ENCODE measurements at regions not wholly inside any gene's neighbourhood (a gene's known extent, or its start where the extent isn't known, plus 50 kb on each side); places are given as distances from the start of the nearest gene placed in this dataset.
"Not testable (repeated sequence)": the region's sequence is repeated elsewhere in the genome, so short reads cannot be mapped to it uniquely, and the experiment has no call there.

DNA sequence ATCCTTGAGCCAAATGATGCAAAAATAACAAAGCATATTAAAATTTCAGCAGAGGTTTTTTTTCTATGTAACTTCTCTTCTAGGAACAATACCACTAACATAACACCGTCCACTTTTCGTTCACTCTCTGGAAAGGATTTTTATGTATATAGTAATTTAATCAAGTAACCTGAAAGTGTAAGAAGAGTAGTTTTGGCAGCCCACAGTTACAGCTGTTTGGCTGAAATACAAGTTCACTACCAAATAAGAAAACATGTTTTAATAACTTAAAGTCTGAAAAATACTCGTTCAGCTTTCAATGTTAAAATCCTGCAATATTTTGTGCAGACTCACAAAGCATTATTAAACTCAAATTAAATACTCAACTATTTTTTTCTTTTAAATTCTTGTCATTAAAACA, 896.8 kb upstream of the ADGRL4 start:
- DNase-seq (ENCODE audit: low spot score) = no peak
- no peak for TF ChIP-seq CTCF (IDR thresholded peaks at IDR 0.05; ENCODE audit: extremely low read depth, insufficient read depth, missing control alignments)
- in situ Hi-C loops (cut with MboI; ENCODE audit: low pct_unique_long_range_greater_than_20kb, low sequenced_read_pairs, unreplicated experiment) = no loop called here

GRCh38 chr1:79902418-79902817, 895.9 kb upstream of the ADGRL4 start:
- no peak for TF ChIP-seq CTCF (IDR thresholded peaks at IDR 0.05; ENCODE audit: extremely low read depth, insufficient read depth, missing control alignments)
- no peak for DNase-seq (ENCODE audit: low spot score)
- in situ Hi-C loops (cut with MboI; ENCODE audit: low pct_unique_long_range_greater_than_20kb, low sequenced_read_pairs, unreplicated experiment) = no loop called here

- no peak for DNase-seq (ENCODE audit: low spot score)
- in situ Hi-C loops (cut with MboI; ENCODE audit: low pct_unique_long_range_greater_than_20kb, low sequenced_read_pairs, unreplicated experiment) = no loop called here
- no peak for TF ChIP-seq CTCF (IDR thresholded peaks at IDR 0.05; ENCODE audit: extremely low read depth, insufficient read depth, missing control alignments)
These were observed 893.4 kb upstream of the ADGRL4 start for GRCh38 chr1:79899914-79900313.

GRCh38 chr1:79896140-79896539, 889.6 kb upstream of the ADGRL4 start:
- no peak for DNase-seq (ENCODE audit: low spot score)

DNA sequence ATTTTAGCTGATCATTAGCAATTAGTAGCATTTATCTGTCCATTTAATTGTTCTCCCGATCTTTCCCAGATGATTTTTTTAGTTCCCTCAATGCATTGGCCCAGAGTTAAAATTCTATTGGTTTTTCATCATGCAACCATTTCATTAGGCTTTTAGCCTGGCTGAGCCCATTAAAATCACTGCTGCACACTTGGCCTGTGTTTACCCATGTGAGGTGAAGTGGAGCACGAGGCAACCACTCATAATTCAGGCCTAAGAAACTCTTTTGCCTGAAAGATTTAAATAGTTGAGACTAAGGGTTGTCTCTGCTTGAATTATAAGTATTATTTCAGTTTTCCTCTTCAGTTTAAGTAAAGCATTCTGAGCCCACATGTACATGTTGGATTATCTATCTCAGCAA, 889.0 kb upstream of the ADGRL4 start:
- in situ Hi-C loops (cut with MboI; ENCODE audit: low pct_unique_long_range_greater_than_20kb, low sequenced_read_pairs, unreplicated experiment) = no loop called here
- DNase-seq (ENCODE audit: low spot score) = no peak
- no peak for TF ChIP-seq CTCF (IDR thresholded peaks at IDR 0.05; ENCODE audit: extremely low read depth, insufficient read depth, missing control alignments)

More at GRCh38 chr1:79896140-79896539, 889.6 kb upstream of the ADGRL4 start:
- no peak for TF ChIP-seq CTCF (IDR thresholded peaks at IDR 0.05; ENCODE audit: extremely low read depth, insufficient read depth, missing control alignments)
- in situ Hi-C loops (cut with MboI; ENCODE audit: low pct_unique_long_range_greater_than_20kb, low sequenced_read_pairs, unreplicated experiment) = no loop called here

- DNase-seq (ENCODE audit: low spot score); in situ Hi-C loops (cut with MboI; ENCODE audit: low pct_unique_long_range_greater_than_20kb, low sequenced_read_pairs, unreplicated experiment): not testable (repeated sequence)
These were observed 887.6 kb upstream of the ADGRL4 start for GRCh38 chr1:79894129-79894528.

DNA sequence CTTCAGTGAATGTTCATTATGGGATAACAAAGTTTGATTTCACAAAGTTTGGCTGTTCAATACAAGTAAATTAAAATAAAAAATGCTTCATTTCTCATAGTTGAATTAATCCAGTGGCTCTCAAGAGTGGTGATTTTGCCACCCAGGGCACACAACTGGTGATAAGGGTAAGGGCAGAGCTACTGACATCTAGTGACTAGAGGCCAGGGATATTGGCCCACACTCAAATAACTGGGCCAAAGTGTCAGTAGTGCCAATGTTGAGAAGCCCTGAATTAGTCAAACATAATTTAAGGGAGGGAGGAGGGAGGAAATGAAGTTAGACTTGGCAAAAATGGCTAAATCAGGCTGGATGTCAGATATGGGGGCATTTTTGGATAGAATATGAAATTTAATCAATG, 880.5 kb upstream of the ADGRL4 start:
- no peak for TF ChIP-seq CTCF (IDR thresholded peaks at IDR 0.05; ENCODE audit: extremely low read depth, insufficient read depth, missing control alignments)
- in situ Hi-C loops (cut with MboI; ENCODE audit: low pct_unique_long_range_greater_than_20kb, low sequenced_read_pairs, unreplicated experiment) = no loop called here
- no peak for DNase-seq (ENCODE audit: low spot score)

Data from GM13977 (cell line).